ENCODE measurements at regions not wholly inside any gene's neighbourhood (a gene's known extent, or its start where the extent isn't known, plus 50 kb on each side); places are given as distances from the start of the nearest gene placed in this dataset.

GRCh38 chr9:11558043-11558442 is 945.2 kb upstream of the PTPRD start:
- Mint-ChIP-seq H3K4me3 (no peak overlapping the region), H3K4me1 (ENCODE audit: low read depth) (no peaks in the 10 kb centered on the region), H3K36me3 (ENCODE audit: low read depth) (no peaks in the 10 kb centered on the region), H3K27ac (no peak overlapping the region), H3K9me3 (peaks cover 13% of the 10 kb centered on the region), H3K27me3 (no peaks in the 10 kb centered on the region)
- no peak for DNase-seq
- CTCF ChIA-PET: interaction anchor here (0.6 kb wide), 1 partner anchor 928 kb away, joined by 4 read pairs; no protein-coding TSS in a partner anchor
- TF ChIP-seq, protein P1, sequence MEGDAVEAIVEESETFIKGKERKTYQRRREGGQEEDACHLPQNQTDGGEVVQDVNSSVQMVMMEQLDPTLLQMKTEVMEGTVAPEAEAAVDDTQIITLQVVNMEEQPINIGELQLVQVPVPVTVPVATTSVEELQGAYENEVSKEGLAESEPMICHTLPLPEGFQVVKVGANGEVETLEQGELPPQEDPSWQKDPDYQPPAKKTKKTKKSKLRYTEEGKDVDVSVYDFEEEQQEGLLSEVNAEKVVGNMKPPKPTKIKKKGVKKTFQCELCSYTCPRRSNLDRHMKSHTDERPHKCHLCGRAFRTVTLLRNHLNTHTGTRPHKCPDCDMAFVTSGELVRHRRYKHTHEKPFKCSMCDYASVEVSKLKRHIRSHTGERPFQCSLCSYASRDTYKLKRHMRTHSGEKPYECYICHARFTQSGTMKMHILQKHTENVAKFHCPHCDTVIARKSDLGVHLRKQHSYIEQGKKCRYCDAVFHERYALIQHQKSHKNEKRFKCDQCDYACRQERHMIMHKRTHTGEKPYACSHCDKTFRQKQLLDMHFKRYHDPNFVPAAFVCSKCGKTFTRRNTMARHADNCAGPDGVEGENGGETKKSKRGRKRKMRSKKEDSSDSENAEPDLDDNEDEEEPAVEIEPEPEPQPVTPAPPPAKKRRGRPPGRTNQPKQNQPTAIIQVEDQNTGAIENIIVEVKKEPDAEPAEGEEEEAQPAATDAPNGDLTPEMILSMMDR (IDR thresholded peaks at IDR 0.05): no peak
- ATAC-seq: no peak
- intact Hi-C loops (cut with micrococcal nuclease): no loop called here
- POLR2A ChIA-PET: no interaction called here

- ChIA-PET POLR2A (no interaction called here), CTCF (no interaction called here)
- Mint-ChIP-seq H3K36me3 (ENCODE audit: low read depth) (no peaks in the 10 kb centered on the region), H3K9me3 (peaks cover 12% of the 10 kb centered on the region), H3K27me3 (no peaks in the 10 kb centered on the region), H3K27ac (no peak overlapping the region), H3K4me3 (no peak overlapping the region), H3K4me1 (ENCODE audit: low read depth) (no peaks in the 10 kb centered on the region)
- intact Hi-C loops (cut with micrococcal nuclease): no loop called here
- ATAC-seq (no peak), DNase-seq (no peak)
- TF ChIP-seq, protein P1 (IDR thresholded peaks at IDR 0.05): no peak
Measured at GRCh38 chr9:11559001-11559776, 946.4 kb upstream of the PTPRD start.

DNA sequence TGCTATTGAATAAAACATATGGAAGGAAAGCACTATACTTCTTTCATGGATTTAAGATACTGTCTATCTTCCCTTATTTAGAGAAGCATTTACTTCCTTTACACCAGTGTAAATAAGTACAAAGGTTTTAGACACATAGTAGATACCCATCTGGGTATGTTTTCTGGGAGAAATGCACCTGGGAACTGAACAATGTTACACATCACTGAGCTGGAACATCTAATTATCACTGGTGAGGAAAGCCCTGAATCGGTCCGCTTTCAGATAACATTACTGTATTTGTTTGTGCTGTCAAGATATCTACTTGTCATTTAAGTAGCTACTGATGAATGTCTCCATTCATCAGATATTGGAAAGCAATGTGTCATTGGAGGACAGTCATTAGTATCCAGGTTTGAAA is 964.7 kb upstream of the PTPRD start:
- intact Hi-C loops (cut with micrococcal nuclease): no loop called here

GRCh38 chr9:11595756-11596155 is 983.0 kb upstream of the PTPRD start:
- Mint-ChIP-seq H3K36me3 (ENCODE audit: low read depth) (no peaks in the 10 kb centered on the region), H3K4me3 (no peak overlapping the region), H3K27ac (no peak overlapping the region), H3K9me3 (peaks cover 13% of the 10 kb centered on the region), H3K4me1 (ENCODE audit: low read depth) (no peaks in the 10 kb centered on the region), H3K27me3 (no peaks in the 10 kb centered on the region)
- TF ChIP-seq, protein P1 (IDR thresholded peaks at IDR 0.05): no peak
- CTCF ChIA-PET: no interaction called here
- intact Hi-C loops (cut with micrococcal nuclease): no loop called here
- ATAC-seq (no peak), DNase-seq (no peak)
- POLR2A ChIA-PET: no interaction called here

More for the DNA sequence above, 964.7 kb upstream of the PTPRD start:
- Mint-ChIP-seq H3K36me3 (ENCODE audit: low read depth) (no peaks in the 10 kb centered on the region), H3K9me3 (peaks cover 14% of the 10 kb centered on the region), H3K4me3 (no peak overlapping the region), H3K4me1 (ENCODE audit: low read depth) (no peaks in the 10 kb centered on the region), H3K27me3 (no peaks in the 10 kb centered on the region), H3K27ac (no peak overlapping the region)
- DNase-seq: no peak
- ChIA-PET POLR2A (no interaction called here), CTCF (no interaction called here)
- TF ChIP-seq, protein P1 (IDR thresholded peaks at IDR 0.05): no peak
- no peak for ATAC-seq

- intact Hi-C loops (cut with micrococcal nuclease): no loop called here
- Mint-ChIP-seq H3K4me3 (no peak overlapping the region), H3K27ac (no peak overlapping the region), H3K4me1 (ENCODE audit: low read depth) (no peaks in the 10 kb centered on the region), H3K27me3 (no peaks in the 10 kb centered on the region), H3K9me3 (peaks cover 21% of the 10 kb centered on the region), H3K36me3 (ENCODE audit: low read depth) (no peaks in the 10 kb centered on the region)
- DNase-seq: no peak
- TF ChIP-seq, protein P1 (IDR thresholded peaks at IDR 0.05): no peak
- ChIA-PET CTCF (no interaction called here), POLR2A (no interaction called here)
- no peak for ATAC-seq
Measured at GRCh38 chr9:11618241-11618805, 1005.5 kb upstream of the PTPRD start.

Data from activated CD8-positive, alpha-beta T cell treated with anti-CD3 and anti-CD28 coated beads for 36 hours (primary cell).